ENCODE measurements at regions not wholly inside any gene's neighbourhood (a gene's known extent, or its start where the extent isn't known, plus 50 kb on each side); places are given as distances from the start of the nearest gene placed in this dataset.

DNA sequence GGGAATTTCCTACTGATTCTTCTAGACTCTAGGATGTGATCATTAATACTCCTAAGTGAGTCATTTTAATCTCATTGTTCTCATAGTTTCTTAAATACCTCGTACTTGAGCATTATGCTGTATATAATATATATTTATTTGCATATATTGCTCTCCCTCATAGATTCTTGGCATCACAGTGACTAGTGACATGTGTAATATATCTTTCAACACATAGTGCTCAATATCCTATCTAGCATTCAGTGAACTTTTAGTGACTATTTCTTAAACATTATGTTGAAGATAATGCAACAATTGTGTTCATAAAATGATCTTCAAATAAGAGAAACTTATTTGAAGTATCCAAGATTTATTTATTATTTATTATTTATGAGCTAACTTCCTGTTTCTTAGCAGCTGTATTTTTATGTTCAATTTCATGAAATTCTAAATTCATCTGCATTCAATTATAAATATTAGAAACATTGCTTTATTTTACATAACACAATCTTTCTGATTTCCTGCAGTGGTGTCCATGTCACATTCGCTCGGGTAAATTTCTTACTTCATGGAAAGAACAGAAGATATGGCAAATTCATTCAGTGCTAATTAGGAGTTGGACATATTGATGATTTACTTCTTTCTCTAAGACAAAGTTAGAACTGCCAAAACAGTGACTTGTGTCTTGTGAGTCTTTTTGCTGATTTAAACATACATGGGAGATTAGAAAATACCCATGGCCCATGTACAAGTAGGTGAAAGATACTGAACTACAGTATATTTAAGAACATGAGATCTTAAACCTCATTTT lies 1095.5 kb upstream of the IGFBP7 start:
- Histone ChIP-seq H3K9me2 (replicated peaks; ENCODE audit: control insufficient read depth, low read length) (no peaks in the 10 kb centered on the region; the same call in 1 of the 2 replicates), H3K4me3 (ENCODE audit: low read length) (no peak overlapping the region), H3K4me2 (ENCODE audit: low read length) (no peak overlapping the region), H4K20me1 (ENCODE audit: control insufficient read depth, insufficient read depth, low read depth, low read length) (no peaks in the 10 kb centered on the region), H3K36me3 (ENCODE audit: control insufficient read depth, low read length) (no peaks in the 10 kb centered on the region), H3K9me3 (ENCODE audit: control insufficient read depth, insufficient read depth, low read length) (no peaks in the 10 kb centered on the region), H3K79me2 (ENCODE audit: control insufficient read depth, low read length) (no peaks in the 10 kb centered on the region), H3K4me1 (ENCODE audit: control insufficient read depth, low read length) (no peaks in the 10 kb centered on the region), H3F3A (ENCODE audit: control insufficient read depth, insufficient read depth) (no peaks in the 10 kb centered on the region), H3K27me3 (ENCODE audit: control insufficient read depth, low read length) (no peaks in the 10 kb centered on the region), H3K27ac (ENCODE audit: low read depth, low read length) (no peak overlapping the region)
- TF ChIP-seq EZH2phosphoT487 (IDR thresholded peaks at IDR 0.05; ENCODE audit: borderline replicate concordance, low read length) = no peak
- TF ChIP-seq, protein P1, sequence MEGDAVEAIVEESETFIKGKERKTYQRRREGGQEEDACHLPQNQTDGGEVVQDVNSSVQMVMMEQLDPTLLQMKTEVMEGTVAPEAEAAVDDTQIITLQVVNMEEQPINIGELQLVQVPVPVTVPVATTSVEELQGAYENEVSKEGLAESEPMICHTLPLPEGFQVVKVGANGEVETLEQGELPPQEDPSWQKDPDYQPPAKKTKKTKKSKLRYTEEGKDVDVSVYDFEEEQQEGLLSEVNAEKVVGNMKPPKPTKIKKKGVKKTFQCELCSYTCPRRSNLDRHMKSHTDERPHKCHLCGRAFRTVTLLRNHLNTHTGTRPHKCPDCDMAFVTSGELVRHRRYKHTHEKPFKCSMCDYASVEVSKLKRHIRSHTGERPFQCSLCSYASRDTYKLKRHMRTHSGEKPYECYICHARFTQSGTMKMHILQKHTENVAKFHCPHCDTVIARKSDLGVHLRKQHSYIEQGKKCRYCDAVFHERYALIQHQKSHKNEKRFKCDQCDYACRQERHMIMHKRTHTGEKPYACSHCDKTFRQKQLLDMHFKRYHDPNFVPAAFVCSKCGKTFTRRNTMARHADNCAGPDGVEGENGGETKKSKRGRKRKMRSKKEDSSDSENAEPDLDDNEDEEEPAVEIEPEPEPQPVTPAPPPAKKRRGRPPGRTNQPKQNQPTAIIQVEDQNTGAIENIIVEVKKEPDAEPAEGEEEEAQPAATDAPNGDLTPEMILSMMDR (IDR thresholded peaks at IDR 0.05; ENCODE audit: low read depth, low read length, poor library complexity, severe bottlenecking) = no peak

GRCh38 chr4:58192217-58192616 lies 1082.0 kb upstream of the IGFBP7 start:
- Histone ChIP-seq H3K36me3 (ENCODE audit: control insufficient read depth, low read length) (no peaks in the 10 kb centered on the region), H3K4me3 (ENCODE audit: low read length) (no peak overlapping the region), H3F3A (ENCODE audit: control insufficient read depth, insufficient read depth) (no peaks in the 10 kb centered on the region), H3K4me2 (ENCODE audit: low read length) (no peak overlapping the region), H3K79me2 (ENCODE audit: control insufficient read depth, low read length) (no peaks in the 10 kb centered on the region), H3K9me3 (ENCODE audit: control insufficient read depth, insufficient read depth, low read length) (no peaks in the 10 kb centered on the region), H3K9me2 (replicated peaks; ENCODE audit: control insufficient read depth, low read length) (no peaks in the 10 kb centered on the region), H3K27ac (ENCODE audit: low read depth, low read length) (no peak overlapping the region), H4K20me1 (ENCODE audit: control insufficient read depth, insufficient read depth, low read depth, low read length) (no peaks in the 10 kb centered on the region), H3K27me3 (ENCODE audit: control insufficient read depth, low read length) (no peaks in the 10 kb centered on the region), H3K4me1 (ENCODE audit: control insufficient read depth, low read length) (no peaks in the 10 kb centered on the region)
- TF ChIP-seq, protein P1 (IDR thresholded peaks at IDR 0.05; ENCODE audit: low read depth, low read length, poor library complexity, severe bottlenecking) = no peak
- no peak for TF ChIP-seq EZH2phosphoT487 (IDR thresholded peaks at IDR 0.05; ENCODE audit: borderline replicate concordance, low read length)

GRCh38 chr4:58191109-58191508 lies 1080.9 kb upstream of the IGFBP7 start:
- H3K36me3 ChIP-seq (ENCODE audit: control insufficient read depth, low read length) = no peaks in the 10 kb centered on the region
- H3K4me2 ChIP-seq (ENCODE audit: low read length) = no peak overlapping the region
- no peaks in the 10 kb centered on the region for H3K9me2 ChIP-seq (replicated peaks; ENCODE audit: control insufficient read depth, low read length)
- H3F3A ChIP-seq (ENCODE audit: control insufficient read depth, insufficient read depth) = no peaks in the 10 kb centered on the region
- TF ChIP-seq EZH2phosphoT487 (IDR thresholded peaks at IDR 0.05; ENCODE audit: borderline replicate concordance, low read length) = no peak
- TF ChIP-seq, protein P1 (IDR thresholded peaks at IDR 0.05; ENCODE audit: low read depth, low read length, poor library complexity, severe bottlenecking) = no peak
- H3K4me1 ChIP-seq (ENCODE audit: control insufficient read depth, low read length) = no peaks in the 10 kb centered on the region
- no peaks in the 10 kb centered on the region for H4K20me1 ChIP-seq (ENCODE audit: control insufficient read depth, insufficient read depth, low read depth, low read length)
- no peaks in the 10 kb centered on the region for H3K9me3 ChIP-seq (ENCODE audit: control insufficient read depth, insufficient read depth, low read length)
- H3K79me2 ChIP-seq (ENCODE audit: control insufficient read depth, low read length) = no peaks in the 10 kb centered on the region
- no peaks in the 10 kb centered on the region for H3K27me3 ChIP-seq (ENCODE audit: control insufficient read depth, low read length)
- H3K27ac ChIP-seq (ENCODE audit: low read depth, low read length) = no peak overlapping the region
- no peak overlapping the region for H3K4me3 ChIP-seq (ENCODE audit: low read length)

Data from DOHH2 (cell line).